HEK293 (cell line): ENCODE measurements at regions not wholly inside any gene's neighbourhood (a gene's known extent, or its start where the extent isn't known, plus 50 kb on each side); places are given as distances from the start of the nearest gene placed in this dataset.

Experiments
- CTCF ChIP-seq: fragments of 450-650 bp; formaldehyde crosslinking; IDR thresholded peaks from 2 replicates; pipeline ENCODE4 v1.5.1; 2016; ENCODE audit warnings: missing biosample characterization, missing genetic modification characterization
- MEIS1 ChIP-seq: sonication (generic); formaldehyde crosslinking; IDR thresholded peaks from 2 replicates; pipeline ENCODE4 v1.8.1; 2022; ENCODE audit warnings: missing genetic modification reagents, mild to moderate bottlenecking, borderline replicate concordance
- ZEB2 ChIP-seq: fragments of 450-650 bp; formaldehyde crosslinking; IDR thresholded peaks from 2 replicates; pipeline ENCODE4 v1.5.1; 2016; ENCODE audit warnings: missing biosample characterization, missing genetic modification characterization

- TF ChIP-seq MEIS1, result no peak
- TF ChIP-seq ZEB2 (tag by site-specific recombination), result no peak
- TF ChIP-seq CTCF (tag by site-specific recombination), result no peak
These were observed 375.6 kb downstream of the GBA3 start for GRCh38 chr4:23068287-23068686.
